ENCODE measurements at regions not wholly inside any gene's neighbourhood (a gene's known extent, or its start where the extent isn't known, plus 50 kb on each side); places are given as distances from the start of the nearest gene placed in this dataset.
"Not testable (repeated sequence)": the region's sequence is repeated elsewhere in the genome, so short reads cannot be mapped to it uniquely, and the experiment has no call there.

GRCh38 chr6:82525775-82526495 is 162.3 kb downstream of the TPBG start:
- TF ChIP-seq, protein P1, sequence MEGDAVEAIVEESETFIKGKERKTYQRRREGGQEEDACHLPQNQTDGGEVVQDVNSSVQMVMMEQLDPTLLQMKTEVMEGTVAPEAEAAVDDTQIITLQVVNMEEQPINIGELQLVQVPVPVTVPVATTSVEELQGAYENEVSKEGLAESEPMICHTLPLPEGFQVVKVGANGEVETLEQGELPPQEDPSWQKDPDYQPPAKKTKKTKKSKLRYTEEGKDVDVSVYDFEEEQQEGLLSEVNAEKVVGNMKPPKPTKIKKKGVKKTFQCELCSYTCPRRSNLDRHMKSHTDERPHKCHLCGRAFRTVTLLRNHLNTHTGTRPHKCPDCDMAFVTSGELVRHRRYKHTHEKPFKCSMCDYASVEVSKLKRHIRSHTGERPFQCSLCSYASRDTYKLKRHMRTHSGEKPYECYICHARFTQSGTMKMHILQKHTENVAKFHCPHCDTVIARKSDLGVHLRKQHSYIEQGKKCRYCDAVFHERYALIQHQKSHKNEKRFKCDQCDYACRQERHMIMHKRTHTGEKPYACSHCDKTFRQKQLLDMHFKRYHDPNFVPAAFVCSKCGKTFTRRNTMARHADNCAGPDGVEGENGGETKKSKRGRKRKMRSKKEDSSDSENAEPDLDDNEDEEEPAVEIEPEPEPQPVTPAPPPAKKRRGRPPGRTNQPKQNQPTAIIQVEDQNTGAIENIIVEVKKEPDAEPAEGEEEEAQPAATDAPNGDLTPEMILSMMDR (IDR thresholded peaks at IDR 0.05) = no peak
- TF ChIP-seq RARB (CRISPR knock-in tag; IDR thresholded peaks at IDR 0.05) = no peak
- TF ChIP-seq PHF8 (IDR thresholded peaks at IDR 0.05; ENCODE audit: borderline replicate concordance, low read depth) = no peak
- TF ChIP-seq E2F6 (IDR thresholded peaks at IDR 0.05; ENCODE audit: borderline replicate concordance, low read depth) = no peak
- TF ChIP-seq ZC3H11A (IDR thresholded peaks at IDR 0.05) = no peak
- no peak for TF ChIP-seq JUN (IDR thresholded peaks at IDR 0.05)
- TF ChIP-seq TFCP2L1 (CRISPR knock-in tag; IDR thresholded peaks at IDR 0.05) = no peak
- no peak for TF ChIP-seq BHLHE40 (IDR thresholded peaks at IDR 0.05; ENCODE audit: low read depth, low read length)
- no peak for TF ChIP-seq SREBF2 (IDR thresholded peaks at IDR 0.05)
- TF ChIP-seq MAFK (IDR thresholded peaks at IDR 0.05; ENCODE audit: partially characterized antibody) = no peak
- no peak for TF ChIP-seq EHF (CRISPR knock-in tag; IDR thresholded peaks at IDR 0.05)
- TF ChIP-seq CBX2 (IDR thresholded peaks at IDR 0.05; ENCODE audit: borderline replicate concordance, low read depth) = no peak
- TF ChIP-seq, protein P2, sequence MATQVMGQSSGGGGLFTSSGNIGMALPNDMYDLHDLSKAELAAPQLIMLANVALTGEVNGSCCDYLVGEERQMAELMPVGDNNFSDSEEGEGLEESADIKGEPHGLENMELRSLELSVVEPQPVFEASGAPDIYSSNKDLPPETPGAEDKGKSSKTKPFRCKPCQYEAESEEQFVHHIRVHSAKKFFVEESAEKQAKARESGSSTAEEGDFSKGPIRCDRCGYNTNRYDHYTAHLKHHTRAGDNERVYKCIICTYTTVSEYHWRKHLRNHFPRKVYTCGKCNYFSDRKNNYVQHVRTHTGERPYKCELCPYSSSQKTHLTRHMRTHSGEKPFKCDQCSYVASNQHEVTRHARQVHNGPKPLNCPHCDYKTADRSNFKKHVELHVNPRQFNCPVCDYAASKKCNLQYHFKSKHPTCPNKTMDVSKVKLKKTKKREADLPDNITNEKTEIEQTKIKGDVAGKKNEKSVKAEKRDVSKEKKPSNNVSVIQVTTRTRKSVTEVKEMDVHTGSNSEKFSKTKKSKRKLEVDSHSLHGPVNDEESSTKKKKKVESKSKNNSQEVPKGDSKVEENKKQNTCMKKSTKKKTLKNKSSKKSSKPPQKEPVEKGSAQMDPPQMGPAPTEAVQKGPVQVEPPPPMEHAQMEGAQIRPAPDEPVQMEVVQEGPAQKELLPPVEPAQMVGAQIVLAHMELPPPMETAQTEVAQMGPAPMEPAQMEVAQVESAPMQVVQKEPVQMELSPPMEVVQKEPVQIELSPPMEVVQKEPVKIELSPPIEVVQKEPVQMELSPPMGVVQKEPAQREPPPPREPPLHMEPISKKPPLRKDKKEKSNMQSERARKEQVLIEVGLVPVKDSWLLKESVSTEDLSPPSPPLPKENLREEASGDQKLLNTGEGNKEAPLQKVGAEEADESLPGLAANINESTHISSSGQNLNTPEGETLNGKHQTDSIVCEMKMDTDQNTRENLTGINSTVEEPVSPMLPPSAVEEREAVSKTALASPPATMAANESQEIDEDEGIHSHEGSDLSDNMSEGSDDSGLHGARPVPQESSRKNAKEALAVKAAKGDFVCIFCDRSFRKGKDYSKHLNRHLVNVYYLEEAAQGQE (IDR thresholded peaks at IDR 0.05) = no peak
- no peak for TF ChIP-seq HOXA7 (CRISPR knock-in tag; IDR thresholded peaks at IDR 0.05)
- no peak for TF ChIP-seq RCOR1 (IDR thresholded peaks at IDR 0.05; ENCODE audit: low read depth, low read length)
- TF ChIP-seq ZSCAN20 (CRISPR knock-in tag; IDR thresholded peaks at IDR 0.05) = no peak
- TF ChIP-seq JUNB (IDR thresholded peaks at IDR 0.05) = no peak
- TF ChIP-seq NR3C1 (IDR thresholded peaks at IDR 0.05) = no peak
- no peak overlapping the region for H3K4me2 ChIP-seq
- H3K4me3 ChIP-seq = no peak overlapping the region
- ChIA-PET CTCF (no interaction called here), POLR2A (no interaction called here)
- FAIRE-seq (no peak), DNase-seq (ENCODE audit: low read depth in 1 of 2, low spot score in 1 of 2) (no peak), ATAC-seq (no peak)
- H3K4me1 ChIP-seq = no peaks in the 10 kb centered on the region
- WGBS (ENCODE audit: missing lambda C conversion rate) = 98% methylated on average over 4 of the region's 4 CpGs
- H3K9me3 ChIP-seq = no peaks in the 10 kb centered on the region
- no peak overlapping the region for H3K27ac ChIP-seq

DNA sequence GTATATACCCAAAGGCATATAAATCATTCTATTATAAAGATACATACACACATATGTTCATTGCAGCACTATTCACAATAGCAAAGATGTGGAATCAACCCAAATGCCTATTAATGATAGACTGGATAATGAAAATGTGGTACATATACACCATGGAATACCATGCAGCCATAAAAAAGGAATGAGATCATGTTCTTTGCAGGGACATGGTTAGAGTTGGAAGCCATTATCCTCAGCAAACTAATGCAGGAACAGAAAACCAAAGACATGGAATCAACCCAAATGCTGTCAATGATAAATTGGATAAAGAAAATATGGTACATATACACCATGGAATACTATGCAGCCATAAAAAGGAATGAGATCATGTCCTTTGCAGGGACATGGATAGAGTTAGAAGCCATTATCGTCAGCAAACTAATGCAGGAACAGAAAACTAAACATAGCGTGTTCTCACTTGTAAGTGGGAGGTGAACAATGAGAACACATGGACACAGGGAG is 166.4 kb downstream of the TPBG start:
- FAIRE-seq; H3K4me1 ChIP-seq; POLR2A ChIA-PET; CTCF ChIA-PET; H3K4me3 ChIP-seq; ATAC-seq; DNase-seq (ENCODE audit: low read depth in 1 of 2, low spot score in 1 of 2); H3K27ac ChIP-seq; H3K4me2 ChIP-seq; H3K9me3 ChIP-seq: not testable (repeated sequence)
- WGBS (ENCODE audit: missing lambda C conversion rate) = 62% methylated on average over 2 of the region's 2 CpGs
